ENCODE measurements at regions not wholly inside any gene's neighbourhood (a gene's known extent, or its start where the extent isn't known, plus 50 kb on each side); places are given as distances from the start of the nearest gene placed in this dataset.

DNA sequence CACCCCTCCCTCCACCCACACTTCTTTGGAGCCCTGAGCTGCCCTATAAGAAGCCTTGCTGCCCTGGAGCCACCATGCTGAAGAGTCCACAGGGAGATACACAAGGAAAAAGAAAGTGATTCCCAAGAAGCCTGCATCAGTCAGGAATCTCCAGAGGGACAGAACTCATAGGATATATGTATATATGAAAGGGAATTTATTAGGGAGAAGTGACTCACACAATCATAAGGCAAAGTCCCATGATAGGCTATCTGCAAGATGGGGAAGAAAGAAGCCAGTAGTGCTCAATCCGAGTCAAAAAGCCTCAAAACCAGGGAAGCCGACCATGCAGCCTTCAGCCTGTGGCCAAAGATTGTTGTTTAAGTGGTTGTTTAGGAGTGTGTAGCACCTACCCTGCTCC is 87.9 kb downstream of the TMEM114 start:
- no peak for DNase-seq (ENCODE audit: low read depth)
- TF ChIP-seq, protein P1, sequence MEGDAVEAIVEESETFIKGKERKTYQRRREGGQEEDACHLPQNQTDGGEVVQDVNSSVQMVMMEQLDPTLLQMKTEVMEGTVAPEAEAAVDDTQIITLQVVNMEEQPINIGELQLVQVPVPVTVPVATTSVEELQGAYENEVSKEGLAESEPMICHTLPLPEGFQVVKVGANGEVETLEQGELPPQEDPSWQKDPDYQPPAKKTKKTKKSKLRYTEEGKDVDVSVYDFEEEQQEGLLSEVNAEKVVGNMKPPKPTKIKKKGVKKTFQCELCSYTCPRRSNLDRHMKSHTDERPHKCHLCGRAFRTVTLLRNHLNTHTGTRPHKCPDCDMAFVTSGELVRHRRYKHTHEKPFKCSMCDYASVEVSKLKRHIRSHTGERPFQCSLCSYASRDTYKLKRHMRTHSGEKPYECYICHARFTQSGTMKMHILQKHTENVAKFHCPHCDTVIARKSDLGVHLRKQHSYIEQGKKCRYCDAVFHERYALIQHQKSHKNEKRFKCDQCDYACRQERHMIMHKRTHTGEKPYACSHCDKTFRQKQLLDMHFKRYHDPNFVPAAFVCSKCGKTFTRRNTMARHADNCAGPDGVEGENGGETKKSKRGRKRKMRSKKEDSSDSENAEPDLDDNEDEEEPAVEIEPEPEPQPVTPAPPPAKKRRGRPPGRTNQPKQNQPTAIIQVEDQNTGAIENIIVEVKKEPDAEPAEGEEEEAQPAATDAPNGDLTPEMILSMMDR (conservative IDR thresholded peaks at IDR 0.05; ENCODE audit: low read depth, low read length): no peak
- no peak overlapping the region for H3K4me3 ChIP-seq (ENCODE audit: low read depth, low read length)

DNA sequence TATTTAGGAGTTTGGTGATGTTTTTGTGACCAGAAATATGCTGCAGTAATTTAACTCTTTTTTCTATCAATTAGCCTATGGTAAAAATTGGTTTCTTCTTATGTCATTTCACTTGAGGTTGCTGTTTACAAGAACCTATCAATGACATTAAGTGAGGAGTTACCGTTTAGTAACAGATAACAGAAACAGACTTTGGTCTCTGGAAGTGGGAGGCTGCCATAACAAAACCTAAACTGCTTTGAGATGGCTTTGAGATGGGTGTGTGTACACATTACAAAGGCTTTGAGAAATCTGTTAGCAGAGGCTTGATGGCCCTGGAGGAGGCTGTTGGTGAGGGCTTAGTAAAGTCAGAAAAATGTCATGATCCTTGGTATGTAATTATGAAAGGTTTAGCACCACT is 90.0 kb downstream of the TMEM114 start:
- no peak overlapping the region for H3K4me3 ChIP-seq (ENCODE audit: low read depth, low read length)
- no peak for DNase-seq (ENCODE audit: low read depth)
- TF ChIP-seq, protein P1 (conservative IDR thresholded peaks at IDR 0.05; ENCODE audit: low read depth, low read length): no peak

DNA sequence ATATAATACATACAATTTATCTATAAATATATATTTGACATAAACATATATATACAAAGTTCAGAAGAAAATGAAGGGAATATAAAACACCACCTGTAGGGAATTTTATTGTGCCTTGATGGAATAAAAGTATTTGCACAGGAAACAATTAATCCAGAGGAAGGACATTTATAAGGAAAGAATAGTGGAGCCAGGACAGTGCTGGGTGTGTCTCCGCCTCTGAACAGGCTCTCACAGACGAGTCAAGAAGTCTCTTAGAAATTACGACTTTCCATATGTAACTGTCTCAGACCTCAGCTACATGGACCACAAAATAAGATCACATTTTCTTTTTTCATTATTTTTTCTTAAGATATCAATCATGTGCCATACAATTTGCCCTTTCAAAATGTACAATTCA is 93.9 kb downstream of the TMEM114 start:
- DNase-seq (ENCODE audit: low read depth): no peak
- H3K4me3 ChIP-seq (ENCODE audit: low read depth, low read length): no peak overlapping the region
- TF ChIP-seq, protein P1 (conservative IDR thresholded peaks at IDR 0.05; ENCODE audit: low read depth, low read length): no peak

DNA sequence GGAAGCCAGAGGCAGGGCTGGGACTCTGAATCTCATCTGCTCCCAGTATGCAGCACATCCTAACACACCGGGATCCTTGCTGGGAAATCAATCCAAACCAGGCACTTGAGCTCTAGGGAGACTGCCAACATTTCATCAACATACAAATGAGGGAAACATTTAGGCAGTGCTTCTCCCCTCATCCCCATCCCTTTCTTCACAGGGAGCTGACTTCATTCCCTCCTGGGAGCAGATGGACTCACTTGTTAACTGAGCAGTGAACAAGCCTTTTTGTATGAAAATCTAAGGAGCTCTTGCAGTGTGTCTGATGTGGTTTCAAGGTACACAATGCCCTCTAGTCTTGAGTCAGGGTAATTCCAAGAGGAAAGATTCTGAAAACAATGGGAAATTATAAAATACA is 96.3 kb downstream of the TMEM114 start:
- TF ChIP-seq, protein P1 (conservative IDR thresholded peaks at IDR 0.05; ENCODE audit: low read depth, low read length): no peak
- no peak overlapping the region for H3K4me3 ChIP-seq (ENCODE audit: low read depth, low read length)
- DNase-seq (ENCODE audit: low read depth): no peak

DNA sequence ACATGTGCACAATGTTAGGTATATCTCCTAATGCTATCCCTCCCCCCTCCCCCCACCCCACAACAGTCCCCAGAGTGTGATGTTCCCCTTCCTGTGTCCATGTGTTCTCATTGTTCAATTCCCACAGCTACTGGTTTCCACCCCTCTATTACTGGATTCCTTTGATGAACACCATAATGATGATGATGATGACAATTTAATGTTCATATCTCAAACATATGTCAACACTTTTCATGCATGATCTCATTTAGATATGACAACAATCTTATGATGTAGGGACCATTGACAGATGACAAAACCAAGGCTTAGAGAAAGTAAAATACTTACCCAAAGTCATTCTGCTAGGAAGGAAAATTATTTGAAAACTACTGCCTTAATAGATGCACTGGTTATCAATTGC is 97.6 kb downstream of the TMEM114 start:
- TF ChIP-seq, protein P1 (conservative IDR thresholded peaks at IDR 0.05; ENCODE audit: low read depth, low read length): no peak
- no peak for DNase-seq (ENCODE audit: low read depth)
- no peak overlapping the region for H3K4me3 ChIP-seq (ENCODE audit: low read depth, low read length)

DNA sequence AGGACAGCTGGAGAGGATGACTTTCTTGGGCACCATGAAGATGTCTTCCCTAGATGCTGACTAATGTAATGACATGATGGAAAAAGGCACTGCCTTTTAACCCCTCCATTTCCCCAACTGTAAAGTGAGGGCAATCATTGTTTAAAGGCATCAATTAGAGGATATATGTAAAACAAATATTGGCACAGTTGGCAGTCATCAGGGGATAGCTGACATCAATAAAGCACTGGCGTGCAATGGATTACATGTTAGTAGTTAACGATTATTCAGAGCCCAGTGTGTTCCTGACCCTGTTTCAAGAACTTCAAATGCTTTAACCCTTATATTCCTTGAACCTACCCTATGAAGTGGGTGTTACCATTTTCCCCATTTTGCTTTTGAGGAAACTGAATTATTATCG is 100.7 kb downstream of the TMEM114 start:
- TF ChIP-seq, protein P1 (conservative IDR thresholded peaks at IDR 0.05; ENCODE audit: low read depth, low read length): no peak
- DNase-seq (ENCODE audit: low read depth): no peak
- no peak overlapping the region for H3K4me3 ChIP-seq (ENCODE audit: low read depth, low read length)

DNA sequence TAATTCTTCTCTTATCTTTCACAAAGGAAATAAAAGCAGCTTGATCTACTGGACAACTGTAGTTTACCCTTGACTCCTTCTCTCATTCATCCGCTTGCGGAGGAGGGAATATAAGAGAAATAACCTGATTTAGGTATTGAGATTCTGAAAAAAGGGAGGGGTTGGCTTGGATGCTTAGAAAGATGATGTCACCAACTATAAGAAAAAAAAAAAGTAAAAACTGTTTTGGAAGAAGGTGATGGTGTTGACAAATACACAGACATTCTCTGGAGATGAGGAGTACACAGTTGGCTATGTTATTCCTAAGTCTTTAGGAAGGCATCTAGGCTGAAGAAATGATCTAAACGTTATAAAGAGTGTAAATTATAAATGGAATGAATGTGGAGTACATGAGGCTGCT is 103.3 kb downstream of the TMEM114 start:
- TF ChIP-seq, protein P1 (conservative IDR thresholded peaks at IDR 0.05; ENCODE audit: low read depth, low read length): no peak
- H3K4me3 ChIP-seq (ENCODE audit: low read depth, low read length): no peak overlapping the region
- no peak for DNase-seq (ENCODE audit: low read depth)

All from choroid plexus epithelial cell (primary cell).